ENCODE measurements at regions not wholly inside any gene's neighbourhood (a gene's known extent, or its start where the extent isn't known, plus 50 kb on each side); places are given as distances from the start of the nearest gene placed in this dataset.

GRCh38 chr5:3856036-3856435, 260.4 kb downstream of the IRX1 start:
- TF ChIP-seq POLR2A (IDR thresholded peaks at IDR 0.05) (no peak), CTCF (IDR thresholded peaks at IDR 0.05) (no peak)

All from prostate gland (tissue), 2 donors.